ENCODE measurements at regions not wholly inside any gene's neighbourhood (a gene's known extent, or its start where the extent isn't known, plus 50 kb on each side); places are given as distances from the start of the nearest gene placed in this dataset.

DNA sequence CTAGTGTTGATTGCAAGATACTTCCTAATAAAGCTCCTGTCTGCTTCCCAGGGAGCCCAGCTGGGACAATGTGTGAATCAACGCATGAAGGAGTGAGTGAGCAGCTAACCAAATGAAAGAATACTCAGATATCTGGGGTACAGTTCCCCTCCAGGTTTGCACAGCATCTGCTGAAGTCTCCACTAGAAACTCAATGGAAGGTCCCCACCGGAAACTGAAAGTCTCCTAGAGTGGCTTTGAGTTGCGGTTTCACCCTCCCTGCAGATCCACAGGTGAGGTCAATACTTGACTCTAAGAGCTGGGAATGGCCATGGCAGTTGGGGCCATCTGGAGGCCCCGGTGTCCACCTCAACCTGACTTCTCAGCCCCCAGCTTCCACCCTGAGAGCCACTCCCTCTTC, 198.2 kb upstream of the MSX2 start:
- no peaks in the 10 kb centered on the region for H3K9me3 ChIP-seq (ENCODE audit: control insufficient read depth in 4 of 4, insufficient read depth in 3 of 4, low read length in 3 of 4)
- no peak overlapping the region for H3K4me3 ChIP-seq
- DNase-seq (no peak), ATAC-seq (ENCODE audit: insufficient read depth, low FRiP score) (no peak)
- no peak overlapping the region for H3K27ac ChIP-seq (ENCODE audit: low read depth in 1 of 2, low read length in 1 of 2)
- H3K36me3 ChIP-seq (ENCODE audit: control insufficient read depth in 4 of 4, insufficient read depth in 4 of 4, low read length in 4 of 4): no peaks in the 10 kb centered on the region
- 66 to 83% methylated on average over 4 of the region's 4 CpGs for WGBS, 2 donors
- H3K4me1 ChIP-seq (ENCODE audit: control insufficient read depth in 5 of 5, insufficient read depth in 5 of 5, low read length in 5 of 5): peaks cover 0 to 8% (median 0%) of the 10 kb centered on the region in 5 donors
- H3K9ac ChIP-seq (ENCODE audit: insufficient read depth in 1 of 2, low read length in 2 of 2): no peak overlapping the region
- peaks cover 0 to under 1% (median 0%) of the 10 kb centered on the region in 3 donors for H3K27me3 ChIP-seq (ENCODE audit: control insufficient read depth in 3 of 3, insufficient read depth in 3 of 3, low read length in 2 of 3)
- TF ChIP-seq, protein P1, sequence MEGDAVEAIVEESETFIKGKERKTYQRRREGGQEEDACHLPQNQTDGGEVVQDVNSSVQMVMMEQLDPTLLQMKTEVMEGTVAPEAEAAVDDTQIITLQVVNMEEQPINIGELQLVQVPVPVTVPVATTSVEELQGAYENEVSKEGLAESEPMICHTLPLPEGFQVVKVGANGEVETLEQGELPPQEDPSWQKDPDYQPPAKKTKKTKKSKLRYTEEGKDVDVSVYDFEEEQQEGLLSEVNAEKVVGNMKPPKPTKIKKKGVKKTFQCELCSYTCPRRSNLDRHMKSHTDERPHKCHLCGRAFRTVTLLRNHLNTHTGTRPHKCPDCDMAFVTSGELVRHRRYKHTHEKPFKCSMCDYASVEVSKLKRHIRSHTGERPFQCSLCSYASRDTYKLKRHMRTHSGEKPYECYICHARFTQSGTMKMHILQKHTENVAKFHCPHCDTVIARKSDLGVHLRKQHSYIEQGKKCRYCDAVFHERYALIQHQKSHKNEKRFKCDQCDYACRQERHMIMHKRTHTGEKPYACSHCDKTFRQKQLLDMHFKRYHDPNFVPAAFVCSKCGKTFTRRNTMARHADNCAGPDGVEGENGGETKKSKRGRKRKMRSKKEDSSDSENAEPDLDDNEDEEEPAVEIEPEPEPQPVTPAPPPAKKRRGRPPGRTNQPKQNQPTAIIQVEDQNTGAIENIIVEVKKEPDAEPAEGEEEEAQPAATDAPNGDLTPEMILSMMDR (IDR thresholded peaks at IDR 0.05; ENCODE audit: control extremely low read depth, extremely low read depth): no peak

DNA sequence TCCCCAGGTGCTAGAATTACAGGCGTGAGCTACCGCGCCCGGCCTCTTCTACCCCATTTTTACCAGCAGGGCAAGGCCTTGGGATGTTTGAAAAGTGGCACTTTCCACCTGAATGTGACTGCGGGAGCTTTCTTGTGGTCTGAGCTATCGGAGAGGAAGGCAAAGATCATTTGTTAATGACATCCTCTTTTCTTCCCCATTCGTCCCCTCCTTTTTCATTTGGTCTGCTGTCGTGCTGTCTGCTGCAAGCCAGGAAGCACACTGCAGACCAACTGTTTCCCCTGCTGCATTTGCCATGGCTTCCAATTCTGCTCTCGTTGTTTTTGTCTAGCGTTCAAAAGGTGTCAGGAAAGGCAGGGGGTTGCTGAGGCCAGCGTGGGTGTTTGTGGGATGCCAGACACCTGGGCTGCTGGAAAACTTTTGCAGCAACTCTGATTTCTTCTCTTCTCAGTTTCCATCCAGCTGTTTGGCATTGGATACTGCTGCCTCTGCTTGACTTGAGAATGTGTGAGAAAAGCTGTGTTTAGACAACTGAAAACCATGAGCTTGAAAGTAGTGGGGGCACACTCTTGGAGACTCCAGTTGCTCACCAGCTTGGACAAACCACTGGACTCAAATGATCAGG, 196.4 kb upstream of the MSX2 start:
- Histone ChIP-seq H3K4me1 (ENCODE audit: control insufficient read depth in 5 of 5, insufficient read depth in 5 of 5, low read length in 5 of 5) (peaks cover 0 to 18% (median 3%) of the 10 kb centered on the region in 5 donors), H3K36me3 (ENCODE audit: control insufficient read depth in 4 of 4, insufficient read depth in 4 of 4, low read length in 4 of 4) (no peaks in the 10 kb centered on the region), H3K4me3 (no peak overlapping the region), H3K27me3 (ENCODE audit: control insufficient read depth in 3 of 3, insufficient read depth in 3 of 3, low read length in 2 of 3) (no peaks in the 10 kb centered on the region), H3K9me3 (ENCODE audit: control insufficient read depth in 4 of 4, insufficient read depth in 3 of 4, low read length in 3 of 4) (no peaks in the 10 kb centered on the region), H3K9ac (ENCODE audit: insufficient read depth in 1 of 2, low read length in 2 of 2) (no peak overlapping the region), H3K27ac (ENCODE audit: low read depth in 1 of 2, low read length in 1 of 2) (no peak overlapping the region)
- 27 to 45% methylated on average over 11 of the region's 11 CpGs for WGBS, 2 donors
- DNase-seq (peak; percentile 77 to 94 (median 90)), ATAC-seq (ENCODE audit: insufficient read depth, low FRiP score) (no peak)
- TF ChIP-seq, protein P1 (IDR thresholded peaks at IDR 0.05; ENCODE audit: control extremely low read depth, extremely low read depth): no peak

DNA sequence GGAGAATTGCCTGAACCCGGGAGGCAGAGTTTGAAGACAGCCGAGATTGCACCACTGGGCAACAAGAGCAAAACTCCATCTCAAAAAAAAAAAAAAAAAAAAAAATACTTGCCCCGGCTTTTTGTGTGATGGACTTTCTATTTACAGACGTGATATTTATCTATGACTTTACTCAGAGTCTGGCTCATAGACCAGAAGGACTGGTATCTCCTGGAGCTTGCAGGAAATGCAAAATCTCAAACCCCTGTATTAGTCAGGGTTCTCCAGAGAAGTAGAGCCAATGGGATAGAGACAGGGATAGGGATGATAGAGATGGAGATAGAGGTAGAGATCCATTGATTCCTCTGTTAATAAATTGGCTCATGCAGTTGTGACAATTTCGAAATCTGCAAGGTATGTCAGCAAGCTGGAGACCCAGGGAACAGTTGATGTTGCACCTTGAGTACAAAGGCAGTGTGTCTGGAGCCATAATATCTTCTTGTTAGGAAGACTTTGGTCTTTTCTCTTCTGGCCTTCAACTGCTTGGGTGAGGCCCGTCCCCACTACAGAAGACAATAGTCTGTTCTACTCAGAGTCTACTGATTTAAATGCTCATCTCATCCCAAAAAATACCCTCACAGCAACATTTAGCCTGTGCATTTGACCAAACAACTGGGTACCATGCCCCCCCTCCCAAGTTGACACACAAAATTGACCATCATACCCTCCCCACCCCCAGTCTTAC, 195.4 kb upstream of the MSX2 start:
- DNase-seq: no peak
- Histone ChIP-seq H3K27me3 (ENCODE audit: control insufficient read depth in 3 of 3, insufficient read depth in 3 of 3, low read length in 2 of 3) (no peaks in the 10 kb centered on the region), H3K9ac (ENCODE audit: insufficient read depth in 1 of 2, low read length in 2 of 2) (no peak overlapping the region), H3K27ac (ENCODE audit: low read depth in 1 of 2, low read length in 1 of 2) (no peak overlapping the region), H3K4me1 (ENCODE audit: control insufficient read depth in 5 of 5, insufficient read depth in 5 of 5, low read length in 5 of 5) (peaks cover 0 to 25% (median 3%) of the 10 kb centered on the region in 5 donors), H3K36me3 (ENCODE audit: control insufficient read depth in 4 of 4, insufficient read depth in 4 of 4, low read length in 4 of 4) (no peaks in the 10 kb centered on the region), H3K4me3 (no peak overlapping the region), H3K9me3 (ENCODE audit: control insufficient read depth in 4 of 4, insufficient read depth in 3 of 4, low read length in 3 of 4) (no peaks in the 10 kb centered on the region)
- WGBS, 2 donors: 77 to 83% methylated on average over 6 of the region's 6 CpGs
- ATAC-seq (ENCODE audit: insufficient read depth, low FRiP score): no peak
- TF ChIP-seq, protein P1 (IDR thresholded peaks at IDR 0.05; ENCODE audit: control extremely low read depth, extremely low read depth): no peak
